NCI-H1694 (cell line): ENCODE measurements at regions not wholly inside any gene's neighbourhood (a gene's known extent, or its start where the extent isn't known, plus 50 kb on each side); places are given as distances from the start of the nearest gene placed in this dataset.
A peak's percentile ranks its signal among the peaks of the same experiment; 100 is the strongest.

Experiments used
- DNase-seq: peaks from one replicate; lab custom pipeline; 2025; lab: John Stamatoyannopoulos, UW

GRCh38 chr12:75900781-75901254 lies 130.8 kb downstream of the PHLDA1 start:
- no peak for DNase-seq

DNA sequence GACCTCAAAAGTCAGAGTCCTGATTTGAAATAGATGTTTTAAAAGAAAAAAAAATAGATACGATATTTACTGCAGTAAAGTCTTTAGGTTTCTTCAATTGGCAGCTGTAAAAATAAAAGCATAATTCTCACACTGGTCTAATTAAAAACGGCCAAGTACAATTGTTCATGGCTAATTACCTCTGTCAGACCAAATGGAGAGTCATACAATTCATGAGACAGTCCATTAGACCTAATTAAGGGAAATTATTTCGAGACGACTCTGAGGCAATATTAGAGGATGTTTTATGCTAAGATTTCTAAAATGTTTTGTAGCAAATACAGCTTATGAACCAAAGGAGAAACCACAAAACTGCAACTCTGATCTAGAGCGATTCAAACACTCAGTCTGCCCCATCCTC lies 131.3 kb downstream of the PHLDA1 start:
- no peak for DNase-seq

DNA sequence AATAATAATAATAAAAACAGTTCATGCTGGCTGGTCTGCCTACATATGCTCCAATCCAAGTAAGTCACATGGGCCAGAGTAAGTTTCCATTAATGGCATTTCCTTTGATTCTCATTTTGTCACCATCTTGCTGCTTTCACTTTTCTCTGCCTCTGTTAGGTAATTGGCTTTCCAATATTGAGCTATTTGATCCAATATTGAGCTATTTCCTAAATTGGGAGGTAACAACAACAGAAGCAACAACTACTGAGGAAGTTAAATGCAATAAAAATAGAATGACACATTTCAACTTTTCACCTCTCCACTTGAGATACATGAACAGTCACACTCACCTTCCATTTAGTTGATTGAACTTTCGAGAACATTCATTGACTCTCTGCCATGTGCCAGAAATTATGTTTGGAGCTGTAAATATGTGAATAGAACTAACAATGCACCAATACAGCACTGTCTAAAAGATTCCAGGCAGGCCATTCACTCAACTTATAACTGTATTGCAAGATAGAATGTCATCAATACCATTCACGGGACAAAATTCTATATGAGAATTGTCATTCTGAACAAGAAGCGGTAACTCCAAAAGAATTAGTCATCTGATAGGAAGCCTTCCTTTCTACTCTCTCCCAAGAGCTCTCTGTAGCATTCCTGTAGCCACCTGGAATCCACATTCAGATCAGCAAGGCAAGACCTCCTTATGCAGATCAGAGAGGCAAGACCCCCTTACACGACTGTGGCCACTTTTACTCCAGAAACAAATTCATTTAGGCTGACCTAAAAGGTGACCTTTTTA lies 136.4 kb downstream of the PHLDA1 start:
- no peak for DNase-seq

- DNase-seq = no peak
These were observed 137.8 kb downstream of the PHLDA1 start for GRCh38 chr12:75893765-75894164.

DNA sequence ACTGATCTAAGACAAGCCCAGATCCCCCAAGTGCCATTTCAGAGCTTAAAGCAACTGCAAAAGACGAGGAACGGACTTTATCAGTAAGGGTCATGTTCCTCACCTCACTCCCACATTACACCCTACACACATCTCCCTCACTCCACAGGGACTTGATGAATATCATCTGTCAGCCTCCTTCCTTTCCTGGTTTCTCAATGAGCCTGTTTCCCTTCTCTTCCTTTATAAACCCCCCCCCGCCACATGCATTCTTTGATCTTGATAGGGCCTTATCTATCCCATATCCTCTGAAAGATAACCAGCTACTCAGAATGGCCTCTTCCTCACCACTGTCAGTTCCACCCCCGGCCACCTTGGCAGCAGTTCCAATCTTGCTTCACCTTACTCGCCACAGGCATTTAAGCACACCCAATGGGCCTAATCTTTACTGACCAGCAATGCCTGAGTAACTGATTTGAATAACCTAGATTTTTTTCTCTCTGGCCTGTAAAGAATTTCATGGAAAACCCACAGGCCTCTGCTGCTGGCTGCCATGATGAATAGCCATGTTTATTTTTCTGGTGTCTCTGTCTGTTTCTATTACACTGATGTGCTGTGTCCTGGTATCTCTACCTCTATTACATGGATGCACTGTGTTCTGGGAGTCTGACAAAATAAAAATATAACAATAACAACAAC lies 138.7 kb downstream of the PHLDA1 start:
- DNase-seq = no peak

DNA sequence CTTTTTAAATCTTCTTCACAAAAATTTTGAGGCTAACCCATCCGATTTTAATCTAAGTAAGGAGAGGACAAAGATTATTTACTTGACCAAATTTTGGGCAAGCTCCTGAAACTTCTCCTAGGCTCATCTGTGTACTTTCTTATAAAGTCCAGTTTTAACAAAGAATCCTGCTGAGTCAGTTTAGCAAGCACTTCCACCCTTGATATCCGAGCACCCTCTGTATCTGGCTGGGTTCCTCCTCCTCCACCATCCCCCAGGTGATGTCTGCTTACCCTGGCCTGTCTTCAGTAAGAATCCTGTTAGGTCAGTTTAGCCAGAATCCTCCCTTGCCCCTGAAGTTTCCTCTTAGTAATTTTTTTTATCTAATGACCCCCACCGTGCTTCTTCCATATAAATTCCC lies 140.5 kb downstream of the PHLDA1 start:
- DNase-seq = no peak

GRCh38 chr12:75890660-75891059 lies 140.9 kb downstream of the PHLDA1 start:
- DNase-seq = no peak

GRCh38 chr12:75890141-75890540 lies 141.4 kb downstream of the PHLDA1 start:
- no peak for DNase-seq

- DNase-seq = no peak
These were observed 142.5 kb downstream of the PHLDA1 start for GRCh38 chr12:75888874-75889613.

- DNase-seq = no peak
These were observed 143.2 kb downstream of the PHLDA1 start for GRCh38 chr12:75888399-75888798.

GRCh38 chr12:75887979-75888378 lies 143.6 kb downstream of the PHLDA1 start:
- no peak for DNase-seq

DNA sequence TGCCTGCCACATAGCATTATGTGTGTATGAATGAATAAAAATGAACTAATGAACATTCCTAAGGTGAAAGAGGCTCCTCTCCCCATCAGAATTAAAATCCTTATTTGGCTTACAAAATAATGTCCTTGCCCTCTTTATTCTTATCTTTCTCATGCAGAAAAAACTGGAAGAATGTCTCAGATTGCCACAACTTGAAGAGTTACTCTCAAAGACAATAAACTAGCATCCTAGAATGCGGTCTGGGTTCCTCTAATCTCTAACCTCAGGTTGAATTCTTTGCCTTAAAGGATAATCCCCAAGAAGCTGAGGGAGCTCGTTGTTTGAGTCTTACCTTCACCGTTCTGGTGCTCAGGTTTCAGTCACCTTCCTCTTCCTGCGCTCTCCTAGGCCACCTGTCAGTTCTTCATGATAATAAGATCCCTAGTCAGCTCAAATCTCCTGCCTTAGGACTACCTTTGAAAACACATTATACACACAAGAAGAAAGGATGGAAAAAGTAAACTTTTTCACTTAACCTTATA lies 147.1 kb downstream of the PHLDA1 start:
- no peak for DNase-seq

GRCh38 chr12:75883241-75883640 lies 148.3 kb downstream of the PHLDA1 start:
- no peak for DNase-seq

DNA sequence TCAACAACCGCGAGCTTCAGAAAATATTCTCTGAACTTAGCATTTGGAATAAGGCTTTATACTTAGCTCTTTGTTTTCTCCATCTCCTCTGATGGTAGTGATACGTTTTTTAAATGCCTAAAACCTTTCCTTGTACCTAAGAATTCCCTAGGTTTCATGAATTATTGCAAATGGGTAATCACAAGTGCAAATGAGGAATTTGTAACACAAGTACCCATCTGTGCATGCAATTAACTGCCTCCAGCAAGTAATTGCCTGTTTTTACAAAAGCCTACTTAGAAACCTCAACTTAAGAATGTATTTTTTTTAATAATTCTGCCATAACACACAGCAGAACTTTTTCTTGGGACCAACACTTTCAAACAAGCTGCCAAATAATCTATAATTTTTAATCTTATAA lies 149.2 kb downstream of the PHLDA1 start:
- no peak for DNase-seq

GRCh38 chr12:75881920-75882319 lies 149.7 kb downstream of the PHLDA1 start:
- no peak for DNase-seq

GRCh38 chr12:75877763-75878621 lies 153.6 kb downstream of the PHLDA1 start:
- peak; percentile 27 for DNase-seq

DNA sequence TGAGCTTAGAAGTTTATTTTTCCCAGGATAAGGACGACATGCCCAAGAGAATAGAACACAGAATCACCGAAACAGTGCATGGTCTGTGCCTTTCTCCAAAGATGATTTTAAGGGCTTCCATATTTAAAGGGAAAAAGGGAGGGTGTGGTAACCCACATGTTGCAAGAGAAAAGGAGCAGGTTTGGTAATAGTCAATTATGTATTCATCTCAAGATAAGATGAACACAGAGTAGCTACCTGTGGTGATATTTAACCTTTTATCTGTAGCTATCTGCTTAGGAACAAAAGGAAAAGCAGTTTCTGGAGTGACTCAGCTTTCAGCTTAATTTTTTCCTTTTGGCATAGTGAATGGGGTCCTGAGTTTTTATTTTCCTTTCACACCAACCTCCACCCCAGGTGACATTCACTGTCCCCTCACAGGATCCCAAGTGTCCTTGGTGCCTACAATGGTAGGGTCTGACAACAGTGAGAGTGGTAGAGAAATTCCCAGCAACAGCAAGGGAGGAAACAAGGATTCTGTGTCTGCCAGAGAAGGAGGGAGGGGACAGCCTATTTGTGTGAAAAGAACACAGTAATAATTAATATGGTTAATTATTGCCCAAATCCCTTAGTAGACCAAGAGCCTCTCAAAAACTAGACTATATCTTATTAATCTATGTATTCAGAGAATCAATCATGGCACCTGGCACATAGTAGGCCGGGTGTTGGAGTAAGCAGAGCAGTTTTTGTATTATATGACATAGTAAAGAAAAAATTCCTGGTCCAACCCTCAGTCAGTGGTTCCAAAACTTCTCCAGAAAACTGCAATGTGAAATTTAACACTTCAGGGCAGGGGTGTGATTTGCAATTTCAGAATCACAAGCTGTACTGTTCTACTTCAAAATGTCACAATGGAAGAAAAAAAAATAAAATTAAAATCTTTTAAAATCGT lies 154.5 kb downstream of the PHLDA1 start:
- no peak for DNase-seq

DNA sequence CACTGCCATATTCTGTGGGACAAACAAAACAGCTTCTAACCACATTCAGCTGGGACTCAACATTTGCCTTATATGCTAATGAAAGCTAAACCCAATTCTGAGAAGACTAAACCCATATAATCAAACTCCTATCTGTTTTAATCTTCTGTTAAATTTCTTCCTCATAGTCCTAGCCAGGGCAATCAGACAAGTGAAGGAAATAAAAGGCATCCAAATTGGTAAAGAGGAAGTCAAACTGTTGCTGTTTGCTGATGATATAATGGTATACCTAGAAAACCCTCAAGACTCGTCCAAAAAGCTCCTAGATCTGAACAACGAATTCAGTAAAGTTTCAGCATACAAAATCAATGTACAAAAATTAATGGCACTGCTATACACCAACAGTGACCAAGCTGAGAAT lies 157.1 kb downstream of the PHLDA1 start:
- DNase-seq = no peak

- no peak for DNase-seq
These were observed 158.8 kb downstream of the PHLDA1 start for GRCh38 chr12:75872762-75873161.

DNA sequence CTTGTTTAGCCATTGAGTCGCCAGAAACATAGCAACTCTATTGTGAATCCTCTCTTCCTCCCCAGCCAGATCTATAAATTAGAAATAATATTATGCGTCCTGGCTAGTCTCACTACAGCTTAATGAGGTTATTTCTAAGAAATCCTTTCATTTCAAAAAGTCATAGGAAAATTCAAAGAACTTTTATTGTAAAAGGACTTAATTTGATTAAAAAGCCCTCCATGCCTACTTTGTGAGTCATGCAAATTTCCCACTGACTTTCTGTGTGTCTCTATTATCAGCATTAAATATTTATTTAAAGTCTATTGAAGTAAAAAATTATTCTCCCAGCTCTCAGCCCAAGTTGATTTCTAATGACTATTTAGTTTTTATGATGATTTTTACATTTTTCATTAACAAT lies 160.7 kb downstream of the PHLDA1 start:
- DNase-seq = no peak
